HG02938 (cell line): ENCODE measurements at regions not wholly inside any gene's neighbourhood (a gene's known extent, or its start where the extent isn't known, plus 50 kb on each side); places are given as distances from the start of the nearest gene placed in this dataset.

ENCODE experiments used
- ATAC-seq: cut with Tn5 transposase; IDR thresholded peaks from one replicate; pipeline ENCODE4 v1.9.1; 2021; ENCODE audit warnings: mild to moderate bottlenecking, moderate library complexity; ENCODE audit not compliant: unreplicated experiment

DNA sequence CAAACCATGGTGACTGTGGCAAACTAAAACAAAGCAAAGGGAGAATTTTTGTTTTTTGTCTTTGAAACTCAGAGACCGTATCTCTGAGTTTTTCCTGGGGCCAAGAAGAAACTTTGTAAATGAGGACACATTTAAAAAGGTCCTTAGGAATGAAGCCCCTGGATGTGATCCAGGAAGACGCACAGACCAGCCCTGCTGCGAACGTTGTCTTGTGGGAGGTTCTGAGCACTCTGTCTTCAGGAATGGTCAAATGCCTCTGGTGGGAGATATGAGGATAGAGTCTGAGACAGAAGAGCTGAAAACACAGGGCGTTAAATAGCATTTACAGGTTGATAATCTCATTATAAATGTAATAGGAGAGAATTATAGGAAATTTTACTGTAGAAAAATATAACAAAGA, 893.5 kb upstream of the KLHL29 start:
- ATAC-seq = no peak

DNA sequence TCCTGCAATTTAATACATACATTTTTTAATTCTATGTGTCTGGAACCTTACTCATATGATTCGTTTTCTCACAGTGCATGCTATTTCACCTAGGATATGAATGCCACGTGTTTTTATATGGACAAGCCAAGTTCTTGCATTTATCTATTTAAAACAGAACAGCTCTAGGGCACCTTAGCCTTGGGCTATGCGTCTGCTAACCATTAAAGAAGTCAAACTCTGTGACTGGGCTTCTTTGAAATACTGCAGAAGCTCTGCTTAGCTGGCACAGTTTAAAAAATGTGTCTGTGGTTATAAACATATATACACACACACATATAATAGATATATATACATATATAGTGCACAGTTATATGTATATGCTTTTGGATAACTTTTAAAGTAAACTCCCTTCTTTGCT, 890.8 kb upstream of the KLHL29 start:
- ATAC-seq = no peak

DNA sequence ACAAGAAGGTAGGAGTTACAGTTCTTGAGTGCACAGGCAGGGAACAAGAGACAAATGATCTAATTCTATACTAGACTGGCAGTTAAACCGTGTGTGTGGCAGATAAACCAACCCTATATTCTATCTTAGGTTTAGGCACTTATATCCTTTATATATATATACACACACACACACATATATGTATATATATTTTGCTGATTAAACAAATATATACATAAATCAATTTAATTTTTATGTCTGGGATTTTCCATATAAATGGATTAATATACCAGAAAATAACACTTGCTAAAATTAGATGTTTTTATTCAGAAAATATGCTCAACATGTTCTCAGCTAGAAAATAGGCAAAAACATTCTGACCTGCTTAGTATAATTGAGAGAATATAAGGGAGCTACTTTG, 887.9 kb upstream of the KLHL29 start:
- ATAC-seq = no peak

DNA sequence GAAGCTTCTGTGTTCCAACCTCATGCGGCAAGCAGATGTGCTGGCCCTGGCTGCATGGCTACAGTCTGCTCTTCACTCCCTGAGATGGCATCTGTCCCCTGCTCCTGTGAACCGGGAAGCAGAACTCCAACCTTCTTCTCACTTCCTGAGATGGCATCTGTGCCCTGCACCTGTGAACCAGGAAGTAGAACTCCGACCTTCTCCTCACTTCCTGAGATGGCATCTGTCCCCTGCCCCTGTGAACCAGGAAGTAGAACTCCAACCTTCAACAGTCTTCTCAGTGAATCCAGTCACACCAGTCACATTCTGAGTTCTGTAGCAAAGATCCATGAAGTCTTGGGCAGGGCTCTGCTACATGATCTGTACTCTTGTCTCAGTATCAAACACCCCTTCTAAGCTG, 887.2 kb upstream of the KLHL29 start:
- ATAC-seq = no peak

DNA sequence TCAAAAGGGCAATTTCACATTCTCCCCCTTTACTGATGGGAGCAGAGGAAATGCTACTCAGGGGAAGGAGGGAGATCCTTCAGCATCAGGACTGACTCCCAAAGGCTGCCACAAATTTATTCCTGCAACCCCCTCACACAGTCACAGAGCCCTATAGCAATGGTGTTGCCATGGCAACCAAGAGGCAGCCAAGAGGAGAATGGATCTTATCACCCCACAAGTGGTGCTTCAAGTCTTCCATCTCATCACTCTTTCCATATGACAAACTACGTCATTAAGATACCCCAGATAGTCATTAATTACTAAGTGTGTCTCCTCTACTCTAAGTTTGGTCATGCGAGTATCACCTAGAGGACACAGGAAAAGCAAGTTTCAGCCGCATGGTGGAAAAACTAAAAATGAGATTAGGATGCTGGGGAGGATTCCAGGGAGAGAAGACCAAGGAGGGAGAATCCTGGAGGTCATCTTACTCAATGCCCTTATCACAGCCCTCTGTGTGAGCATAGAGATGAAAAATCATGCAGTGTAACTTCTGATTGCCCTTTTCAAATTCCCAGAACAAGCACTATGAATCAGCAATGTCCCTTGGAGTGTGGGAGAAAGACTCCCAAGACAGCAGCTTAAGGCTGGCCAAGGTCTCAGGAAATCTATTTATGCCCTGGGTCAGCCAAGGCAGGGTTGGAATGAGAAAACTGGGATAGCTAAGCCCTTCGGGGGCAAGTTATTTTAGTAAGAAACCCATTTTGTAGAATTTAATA, 885.7 kb upstream of the KLHL29 start:
- no peak for ATAC-seq

DNA sequence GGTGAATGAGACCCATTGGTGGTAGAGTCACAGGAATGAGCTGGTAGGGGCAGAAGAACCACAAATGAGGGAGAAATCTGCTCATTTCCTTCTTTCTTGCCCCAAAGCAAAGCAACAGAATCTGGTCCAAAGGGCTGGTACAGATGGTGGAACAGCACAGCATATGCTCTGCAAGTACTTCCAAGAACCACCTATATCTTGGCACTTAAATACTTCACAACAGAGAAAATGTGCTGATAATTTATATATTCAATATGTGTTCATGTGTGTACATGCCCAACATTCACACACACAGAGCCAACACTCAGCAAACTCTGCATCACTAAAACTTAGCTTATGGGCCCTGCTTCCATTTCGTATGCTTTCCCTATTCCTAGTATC, 884.4 kb upstream of the KLHL29 start:
- ATAC-seq = no peak

DNA sequence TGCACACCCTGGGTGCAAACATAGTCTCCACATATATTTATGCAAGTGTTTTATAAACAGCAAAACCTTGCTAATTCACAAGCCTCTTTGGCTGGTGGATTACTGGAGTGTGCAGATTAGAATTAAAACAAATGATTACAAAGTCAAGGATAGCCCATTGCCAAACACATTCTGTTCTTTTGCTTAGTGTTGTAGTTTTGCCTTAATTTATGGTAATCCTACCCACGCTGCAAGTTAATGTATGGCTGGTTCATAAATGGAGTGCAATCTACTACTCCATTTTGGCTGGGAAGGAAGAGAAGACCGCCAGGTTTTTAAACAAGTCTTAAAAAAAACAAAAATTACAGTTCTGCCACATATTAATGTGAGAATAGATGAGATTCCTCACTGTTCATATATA, 883.1 kb upstream of the KLHL29 start:
- ATAC-seq = no peak

DNA sequence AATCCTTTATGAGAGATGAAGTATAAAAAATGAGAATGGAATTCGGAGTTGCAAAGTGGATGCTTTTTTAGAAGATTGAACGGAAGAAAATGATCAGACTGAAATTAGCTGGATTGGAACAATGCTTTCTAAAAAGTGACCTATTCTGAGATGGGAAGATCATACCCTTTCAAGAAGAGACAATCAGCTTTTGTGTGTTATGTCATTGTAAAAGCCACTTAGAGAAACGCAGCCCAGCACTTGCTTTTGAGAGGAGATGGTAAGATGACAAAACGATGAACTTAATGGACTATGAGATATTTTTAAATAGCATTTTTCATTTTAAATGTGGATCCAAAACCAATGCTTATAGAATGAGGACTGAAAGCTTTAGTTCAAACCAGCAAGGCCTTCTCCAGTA, 871.4 kb upstream of the KLHL29 start:
- no peak for ATAC-seq

DNA sequence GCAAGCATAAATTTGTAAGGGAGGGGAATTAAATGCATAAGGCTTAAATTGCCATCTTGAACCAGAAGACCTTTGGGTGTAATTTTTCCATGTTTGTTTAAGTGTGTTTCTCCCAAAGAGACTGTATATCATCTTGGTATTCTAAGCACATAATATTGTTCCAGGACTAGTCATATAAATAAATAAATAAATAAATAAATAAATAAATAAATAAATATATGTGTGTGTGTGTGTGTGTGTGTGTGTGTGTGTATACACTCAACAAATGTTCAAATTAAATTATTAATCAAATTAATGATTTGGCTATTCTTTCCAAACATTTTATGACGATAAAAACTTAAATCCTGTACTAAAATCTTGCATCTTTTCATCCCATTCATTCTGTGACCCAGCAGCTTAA, 867.8 kb upstream of the KLHL29 start:
- no peak for ATAC-seq

DNA sequence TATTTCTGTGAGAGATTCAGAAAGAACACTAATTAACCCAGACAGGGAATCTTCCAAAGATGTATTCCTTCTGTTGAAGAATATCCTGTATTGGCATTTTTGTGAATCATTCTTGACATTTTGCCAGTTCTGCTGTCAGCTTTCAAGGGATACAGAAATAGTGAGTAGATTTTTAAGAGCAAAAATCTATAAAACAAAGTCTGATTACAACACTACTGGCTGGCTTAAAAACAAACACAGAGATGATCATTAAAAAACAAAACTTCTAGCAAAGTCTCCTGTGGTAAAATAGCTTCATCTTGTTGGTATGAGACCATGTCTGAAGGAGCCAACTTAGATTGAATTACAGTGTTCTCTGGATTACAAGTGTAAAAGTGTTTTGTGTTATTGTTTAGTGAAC, 866.3 kb upstream of the KLHL29 start:
- ATAC-seq = no peak

DNA sequence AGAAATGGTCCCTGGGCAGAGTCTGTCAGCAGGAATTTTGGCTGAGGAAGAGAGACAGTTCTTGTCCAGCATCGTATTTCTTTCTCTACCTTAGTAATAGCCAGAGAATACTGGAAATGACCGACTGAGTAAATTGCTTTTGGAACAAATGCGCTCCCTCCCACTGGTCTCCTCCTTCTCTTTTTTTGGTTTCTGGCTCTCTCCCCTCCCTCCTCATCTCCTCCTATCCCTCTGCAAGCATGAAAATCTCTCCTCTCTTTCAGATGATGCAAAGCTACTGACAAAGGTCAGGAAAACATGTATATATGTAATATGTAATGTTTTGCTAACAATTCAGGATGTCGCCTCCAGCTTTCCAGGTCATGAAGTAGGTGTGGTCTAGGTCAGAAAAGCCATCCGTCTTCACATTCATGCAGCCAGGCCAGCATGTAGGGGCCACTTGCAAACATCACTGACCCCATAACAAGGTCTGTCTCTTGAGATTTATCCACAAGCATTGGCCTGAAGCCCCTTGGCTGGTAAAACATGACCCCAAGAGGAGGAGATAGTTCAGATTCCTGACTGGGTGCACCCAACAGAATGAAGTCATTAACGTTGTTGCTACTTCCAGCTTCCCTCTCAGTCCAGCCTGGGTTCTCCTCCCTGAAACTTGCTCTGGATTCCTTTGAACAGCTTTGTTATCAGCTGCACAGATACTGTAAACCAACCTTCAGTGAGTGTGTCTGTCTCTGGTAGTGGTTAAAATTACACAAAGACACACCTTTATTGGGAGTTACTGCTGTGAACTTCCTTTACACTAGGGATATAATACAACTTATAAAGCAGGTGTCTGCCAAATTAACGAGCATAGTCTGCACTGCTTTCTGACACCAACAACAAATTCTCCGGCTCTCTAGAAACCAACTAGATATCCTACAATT, 864.4 kb upstream of the KLHL29 start:
- ATAC-seq = no peak

DNA sequence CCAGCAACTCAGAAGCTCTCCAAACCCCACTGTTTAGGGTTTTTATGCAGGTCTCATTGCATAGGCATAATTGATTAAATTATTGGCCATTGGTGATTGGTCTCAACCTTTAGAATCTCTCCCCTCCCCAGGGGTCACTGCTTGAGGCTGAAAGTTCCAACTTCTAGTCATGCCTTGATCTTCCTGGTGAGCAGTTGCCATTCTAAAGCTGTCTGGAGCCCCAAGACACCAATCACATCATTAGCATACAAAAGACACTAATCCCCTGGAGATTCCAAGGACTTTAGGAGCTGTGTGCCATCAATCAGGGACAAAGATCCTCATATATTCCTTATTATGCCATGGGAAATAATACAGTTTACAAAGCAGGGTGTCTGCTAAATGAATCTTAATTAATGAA, 863.4 kb upstream of the KLHL29 start:
- ATAC-seq = no peak

DNA sequence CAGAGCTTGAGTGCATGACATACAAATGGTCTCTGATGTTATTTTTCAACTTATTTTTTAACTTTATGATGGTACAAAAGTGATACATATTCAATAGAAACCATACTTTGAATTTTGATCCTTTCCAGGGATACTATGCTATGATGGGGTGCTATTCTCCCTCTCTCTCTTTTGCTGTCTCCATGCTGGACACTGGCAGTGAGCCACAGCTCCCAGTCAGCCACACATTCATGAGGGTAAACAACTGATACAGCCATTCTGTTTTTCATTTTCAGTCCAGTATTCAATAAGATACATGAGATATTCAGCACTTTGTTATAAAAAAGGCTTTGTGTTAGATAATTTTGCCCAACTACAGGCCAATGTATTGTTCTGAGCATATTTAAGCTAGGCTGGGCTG, 859.3 kb upstream of the KLHL29 start:
- no peak for ATAC-seq

DNA sequence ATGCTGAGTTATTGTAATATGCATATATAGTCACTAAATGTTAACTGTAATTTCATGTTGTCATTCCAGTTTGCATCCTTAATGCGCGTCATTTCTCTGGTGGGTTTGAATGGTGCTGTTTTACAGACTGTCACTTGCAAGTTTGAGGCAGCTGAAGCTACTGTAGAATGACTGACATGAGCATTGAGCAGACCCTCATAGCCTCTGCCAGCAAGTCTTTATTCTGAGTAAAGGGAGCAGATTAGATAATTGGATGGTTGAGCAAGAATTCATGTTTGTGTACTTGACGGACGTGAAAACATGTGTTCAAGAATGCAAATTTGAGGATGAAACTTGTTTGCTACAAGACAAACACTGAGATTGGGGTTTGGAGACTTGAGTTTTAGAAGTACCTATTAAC, 854.8 kb upstream of the KLHL29 start:
- ATAC-seq = no peak

DNA sequence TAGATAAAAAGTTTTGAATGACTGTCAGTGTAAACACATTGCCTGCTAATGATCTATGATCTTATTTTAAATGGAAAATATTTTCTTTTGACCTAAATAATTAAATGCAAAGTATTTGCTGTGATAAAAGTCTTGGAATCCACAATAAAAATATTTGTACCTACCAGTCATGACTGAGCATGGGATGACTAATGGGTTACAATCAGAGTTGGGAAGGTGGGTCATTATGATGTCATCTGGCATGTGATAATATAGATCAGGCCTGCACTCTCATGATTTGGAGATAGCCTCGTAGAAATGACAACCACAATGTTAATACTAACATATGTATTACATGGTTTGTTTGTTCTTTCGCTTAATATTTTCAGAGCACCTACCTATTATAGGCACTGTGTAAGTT, 848.8 kb upstream of the KLHL29 start:
- no peak for ATAC-seq

DNA sequence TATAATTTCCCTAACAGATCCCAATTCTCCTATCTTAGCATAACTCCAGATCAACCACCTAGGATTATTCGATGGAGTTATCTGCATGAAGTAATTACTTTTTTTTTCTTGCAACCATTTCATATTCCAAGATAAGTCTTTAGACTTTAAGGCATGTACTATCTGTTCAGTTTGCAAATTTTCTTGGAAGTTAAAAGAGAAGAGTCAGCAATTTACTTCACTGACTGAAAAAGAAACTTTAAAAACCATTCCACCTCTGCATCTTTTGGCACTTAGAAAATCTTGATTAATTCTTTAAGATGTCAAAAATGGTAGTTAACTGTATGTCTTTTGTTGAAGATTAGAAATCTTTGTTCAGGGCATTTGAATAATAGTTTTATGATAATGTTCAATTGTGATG, 830.5 kb upstream of the KLHL29 start:
- ATAC-seq = no peak

DNA sequence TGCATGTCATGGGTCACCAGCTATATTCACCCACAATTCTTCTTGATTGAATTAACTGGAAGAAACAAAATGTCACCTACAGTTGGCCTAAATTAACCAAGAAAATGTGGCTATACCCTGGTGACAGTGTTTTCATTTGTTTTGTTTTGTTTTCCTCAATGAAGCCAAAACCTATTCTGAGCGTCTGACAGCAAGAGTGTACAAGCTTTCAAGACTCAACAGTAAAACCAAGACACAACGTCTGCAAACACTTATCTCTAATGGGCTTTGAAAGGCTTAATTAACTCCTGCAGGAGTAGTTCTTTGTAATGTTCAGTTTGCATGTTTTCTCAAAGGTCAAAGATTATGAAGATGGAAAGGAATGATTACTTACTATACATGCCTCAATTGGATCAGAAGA, 827.6 kb upstream of the KLHL29 start:
- ATAC-seq = no peak

DNA sequence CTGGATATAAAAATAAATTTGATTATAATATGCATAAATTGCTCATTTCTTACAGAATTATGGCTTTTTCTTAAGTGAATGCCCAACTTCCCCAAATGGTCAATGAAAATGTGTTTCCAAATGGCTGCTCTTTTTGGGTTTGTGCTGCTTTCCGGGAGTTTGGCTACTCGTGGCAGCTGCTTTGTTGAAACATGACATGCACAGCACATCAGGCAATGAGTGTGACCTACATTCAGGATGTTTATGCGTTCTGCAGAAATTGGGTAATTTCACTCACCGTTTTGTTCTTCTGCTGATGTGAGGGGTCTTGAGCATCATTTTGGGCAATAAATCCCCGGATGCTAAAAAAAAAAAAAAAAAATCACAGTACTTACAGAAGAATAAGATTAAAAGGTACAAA, 825.0 kb upstream of the KLHL29 start:
- no peak for ATAC-seq

DNA sequence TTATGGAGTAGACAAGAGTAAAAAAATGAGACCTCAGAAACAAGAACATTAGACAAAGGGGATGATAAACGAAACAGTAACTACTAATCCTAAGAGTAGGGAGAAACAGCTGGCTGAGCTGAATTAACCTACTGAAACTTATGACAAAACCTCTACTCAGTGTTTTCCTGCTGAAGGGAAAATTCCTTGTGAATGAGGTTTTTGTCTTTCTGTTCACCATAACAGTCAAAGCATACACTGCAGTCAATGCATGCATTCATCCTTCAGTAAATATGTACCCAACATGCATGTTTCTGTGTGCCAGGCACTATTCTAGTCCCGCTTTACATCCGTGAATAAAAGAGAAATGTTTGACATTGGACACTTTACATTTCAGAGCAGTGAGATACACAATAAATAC, 805.6 kb upstream of the KLHL29 start:
- no peak for ATAC-seq

DNA sequence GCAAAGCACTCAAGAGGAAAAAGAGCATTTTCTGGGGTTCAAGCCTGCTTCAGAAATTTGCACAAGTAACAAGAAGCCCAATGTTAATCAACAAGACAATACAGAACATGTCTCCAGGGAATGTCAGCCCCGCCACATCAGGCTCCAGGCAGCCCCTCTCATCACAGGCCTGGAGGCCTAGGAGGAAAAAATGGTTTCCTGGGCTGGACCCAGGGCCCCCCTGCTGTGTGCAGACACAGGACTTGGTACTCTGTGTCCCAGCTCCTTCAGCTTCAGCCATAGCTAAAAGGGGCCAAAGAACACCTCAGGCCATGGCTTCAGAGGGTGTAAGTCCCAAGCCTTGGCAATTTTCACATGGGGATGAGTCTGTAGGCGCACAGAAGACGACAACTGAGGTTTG, 802.9 kb upstream of the KLHL29 start:
- ATAC-seq = no peak

DNA sequence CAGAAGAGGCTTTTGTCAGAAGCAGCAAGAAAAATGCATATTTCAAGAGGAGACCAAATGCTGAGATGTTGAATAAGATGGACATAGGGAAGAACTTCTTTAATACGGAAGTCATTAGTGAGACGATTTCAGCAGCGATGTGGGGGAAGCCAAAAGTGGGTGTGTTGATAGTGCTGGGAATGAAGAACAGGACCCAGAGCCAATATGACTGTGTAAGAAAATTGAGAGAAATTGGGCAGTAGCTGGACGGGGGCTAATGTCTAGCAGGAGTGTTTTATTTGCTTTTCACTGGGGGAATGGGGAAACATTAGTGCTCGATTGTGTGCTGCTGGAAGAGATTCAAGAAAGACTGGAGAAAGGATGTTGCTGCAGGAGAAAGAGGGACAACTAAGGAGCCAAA, 788.7 kb upstream of the KLHL29 start:
- no peak for ATAC-seq

DNA sequence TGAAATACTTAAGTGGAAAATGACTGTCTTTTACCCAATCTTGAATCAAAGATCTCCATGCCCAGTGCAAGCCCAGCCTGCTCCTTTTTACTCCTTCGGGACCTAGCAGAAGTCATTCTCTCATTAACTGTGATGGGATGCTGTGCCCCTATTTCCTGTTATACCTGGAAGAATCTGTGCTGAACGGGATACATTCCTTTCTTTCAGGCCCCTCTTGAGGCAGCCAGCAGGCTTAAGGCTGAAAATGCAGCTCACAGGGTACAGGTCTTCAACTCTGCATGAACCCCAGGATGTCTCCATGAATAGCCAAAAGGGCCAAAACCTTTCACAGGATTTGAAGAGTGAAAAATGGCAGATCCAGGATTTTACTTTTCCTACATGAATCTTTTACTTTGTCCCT, 784.8 kb upstream of the KLHL29 start:
- no peak for ATAC-seq
